Naive thymus-derived CD4-positive, alpha-beta T cell (primary cell): ENCODE measurements at regions not wholly inside any gene's neighbourhood (a gene's known extent, or its start where the extent isn't known, plus 50 kb on each side); places are given as distances from the start of the nearest gene placed in this dataset.

ENCODE experiments used
- ATAC-seq: fragments of 150-1000 bp; cut with Tn5 transposase; 2 replicates; pipeline ENCODE4 v1.10.0; 2021; ENCODE audit warnings: mild to moderate bottlenecking, moderate library complexity
- CTCF ChIA-PET: fragments of 350-600 bp; sonication (Branson Sonifier 250); formaldehyde crosslinking; loops from one replicate; lab custom pipeline; 2021; ENCODE audit warnings: antibody characterized with exemption; lab: Charles Lee
- POLR2A ChIA-PET: fragments of 350-600 bp; sonication (Branson Sonifier 250); formaldehyde crosslinking; loops from one replicate; lab custom pipeline; 2021; ENCODE audit warnings: antibody characterized with exemption, inconsistent platforms; lab: Charles Lee
- DNase-seq, 9 donors: peaks; one replicate each; pipeline versions ENCODE4 v3.0.0 to v3.0.0-alpha.2; 2020 to 2022; ENCODE audit warnings: mixed read lengths in 1 of 9
- H3K27ac ChIP-seq: one replicate; pipeline ENCODE4 v1.7.0; 2013; ENCODE audit warnings: mild to moderate bottlenecking, low read depth, low read length, moderate library complexity
- H3K27me3 ChIP-seq, 2 donors: one replicate each; pipeline ENCODE4 v1.7.0; 2013; ENCODE audit warnings: low read length in 2 of 2, mild to moderate bottlenecking in 2 of 2, moderate library complexity in 2 of 2; ENCODE audit not compliant: control insufficient read depth in 2 of 2, insufficient read depth in 2 of 2
- H3K36me3 ChIP-seq, 3 experiments: 1 replicate in 2 of 3; 2 replicates in 1 of 3; pipeline ENCODE4 v1.7.0; 2013; ENCODE audit warnings: low read length in 3 of 3, mild to moderate bottlenecking in 3 of 3, moderate library complexity in 1 of 3; ENCODE audit not compliant: insufficient read depth in 3 of 3, control insufficient read depth in 2 of 3
- H3K4me1 ChIP-seq, 2 donors: one replicate each; pipeline ENCODE4 v1.7.0; 2013; ENCODE audit warnings: low read length in 2 of 2, mild to moderate bottlenecking in 2 of 2, moderate library complexity in 1 of 2; ENCODE audit not compliant: control insufficient read depth in 2 of 2, insufficient read depth in 2 of 2
- H3K4me3 ChIP-seq: 2 replicates; pipeline ENCODE4 v1.7.0; 2013; ENCODE audit warnings: mild to moderate bottlenecking, low read length
- H3K9me3 ChIP-seq, 3 experiments: 1 replicate in 2 of 3; 2 replicates in 1 of 3; pipeline ENCODE4 v1.7.0; 2013; ENCODE audit warnings: low read length in 3 of 3; ENCODE audit not compliant: control insufficient read depth in 2 of 3
- H3K27ac Mint-ChIP-seq, 9 donors: one replicate each; pipeline ENCODE4 v1.8.0; 2020 to 2022; ENCODE audit warnings: mixed read lengths in 9 of 9, mild to moderate bottlenecking in 8 of 9, moderate library complexity in 5 of 9, inconsistent platforms in 2 of 9
- H3K27me3 Mint-ChIP-seq, 5 donors: one replicate each; pipeline ENCODE4 v1.8.0; 2021 to 2022; ENCODE audit warnings: mixed read lengths in 5 of 5, mild to moderate bottlenecking in 1 of 5
- H3K36me3 Mint-ChIP-seq, 5 donors: one replicate each; pipeline ENCODE4 v1.8.0; 2020 to 2022; ENCODE audit warnings: mixed read lengths in 5 of 5, mild to moderate bottlenecking in 3 of 5, inconsistent platforms in 1 of 5
- H3K4me1 Mint-ChIP-seq, 7 donors: one replicate each; pipeline ENCODE4 v1.8.0; 2020 to 2022; ENCODE audit warnings: mixed read lengths in 7 of 7, mild to moderate bottlenecking in 3 of 7, inconsistent platforms in 1 of 7
- H3K4me3 Mint-ChIP-seq, 10 donors: one replicate each; pipeline ENCODE4 v1.8.0; 2020 to 2022; ENCODE audit warnings: mild to moderate bottlenecking in 10 of 10, mixed read lengths in 10 of 10, moderate library complexity in 6 of 10, inconsistent platforms in 2 of 10
- H3K9me3 Mint-ChIP-seq, 11 donors: one replicate each; pipeline ENCODE4 v1.8.0; 2020 to 2022; ENCODE audit warnings: mixed read lengths in 11 of 11, mild to moderate bottlenecking in 4 of 11, inconsistent platforms in 1 of 11, moderate library complexity in 1 of 11
- intact Hi-C, 2 donors: fragments of 100-400 bp; cut with micrococcal nuclease; formaldehyde crosslinking; loops; one replicate each; pipeline ENCODE4 v1.15.1; 2023

DNA sequence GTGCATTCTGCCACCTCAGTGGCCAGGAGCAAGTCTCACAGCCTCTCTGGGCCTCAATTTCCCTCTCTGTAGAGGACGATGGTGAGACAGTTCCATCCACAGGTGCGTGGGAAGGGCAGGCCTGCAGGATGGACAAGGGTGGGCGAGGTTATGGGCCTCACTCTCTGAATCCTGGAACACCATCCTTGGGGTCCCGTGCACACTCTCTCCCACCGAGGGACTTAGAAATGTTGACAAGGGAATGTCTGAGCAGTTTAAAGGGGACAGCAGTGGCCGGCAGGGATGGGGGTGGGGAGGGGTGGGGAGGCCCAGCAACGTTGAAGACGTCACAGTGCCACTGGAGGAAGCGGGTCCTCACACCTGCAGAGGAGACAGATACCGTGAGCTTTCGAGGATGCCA, 111.5 kb downstream of the FOXL3 start:
- no peak overlapping the region for H3K4me3 ChIP-seq
- H3K27me3 ChIP-seq, result no peaks in the 10 kb centered on the region
- no peak for ATAC-seq
- DNase-seq, result no peak
- intact Hi-C loops, result no loop called here
- Mint-ChIP-seq H3K27ac (no peak overlapping the region), H3K27me3 (peaks cover 0 to 16% (median 0%) of the 10 kb centered on the region in 5 donors), H3K4me1 (peaks cover 0 to 6% (median 0%) of the 10 kb centered on the region in 7 donors), H3K36me3 (peaks cover 0 to 34% (median 6%) of the 10 kb centered on the region in 5 donors), H3K9me3 (peaks cover 6 to 39% (median 28%) of the 10 kb centered on the region in 11 donors), H3K4me3 (no peak overlapping the region)
- no peak overlapping the region for H3K27ac ChIP-seq
- H3K36me3 ChIP-seq, result no peaks in the 10 kb centered on the region
- ChIA-PET CTCF (no interaction called here), POLR2A (interaction anchor here (1.5 kb wide), 1 partner anchor 42 kb away, joined by 3 read pairs; no protein-coding TSS in a partner anchor)
- peaks cover 0 to 18% (median 0%) of the 10 kb centered on the region in 3 experiments for H3K9me3 ChIP-seq
- no peaks in the 10 kb centered on the region for H3K4me1 ChIP-seq

GRCh38 chr7:404812-405488, 114.7 kb downstream of the PDGFA start:
- ChIA-PET CTCF (no interaction called here), POLR2A (no interaction called here)
- no peaks in the 10 kb centered on the region for H3K27me3 ChIP-seq
- H3K4me3 ChIP-seq, result no peak overlapping the region
- Mint-ChIP-seq H3K9me3 (peaks cover 0 to 4% (median under 1%) of the 10 kb centered on the region in 11 donors), H3K27me3 (peaks cover 0 to 13% (median 0%) of the 10 kb centered on the region in 5 donors), H3K4me3 (no peak overlapping the region), H3K4me1 (peaks cover 0 to 6% (median 0%) of the 10 kb centered on the region in 7 donors), H3K27ac (no peak overlapping the region), H3K36me3 (peaks cover 0 to under 1% (median 0%) of the 10 kb centered on the region in 5 donors)
- intact Hi-C loops, result no loop called here
- ATAC-seq, result no peak
- H3K36me3 ChIP-seq, result no peaks in the 10 kb centered on the region
- DNase-seq, result no peak
- H3K4me1 ChIP-seq, result no peaks in the 10 kb centered on the region
- H3K9me3 ChIP-seq, result no peaks in the 10 kb centered on the region
- no peak overlapping the region for H3K27ac ChIP-seq

- DNase-seq (no peak), ATAC-seq (no peak)
- Mint-ChIP-seq H3K27ac (peak overlapping the region in 1 of 9 donors; percentile 14), H3K27me3 (peaks cover 0 to 10% (median 0%) of the 10 kb centered on the region in 5 donors), H3K4me1 (peaks cover 0 to 6% (median 0%) of the 10 kb centered on the region in 7 donors), H3K36me3 (no peaks in the 10 kb centered on the region), H3K9me3 (peaks cover 0 to 1% (median 0%) of the 10 kb centered on the region in 11 donors), H3K4me3 (no peak overlapping the region)
- no peaks in the 10 kb centered on the region for H3K4me1 ChIP-seq
- H3K9me3 ChIP-seq, result no peaks in the 10 kb centered on the region
- POLR2A ChIA-PET, result no interaction called here
- intact Hi-C loops, result no loop called here
- no peak overlapping the region for H3K27ac ChIP-seq
- H3K27me3 ChIP-seq, result no peaks in the 10 kb centered on the region
- H3K36me3 ChIP-seq, result no peaks in the 10 kb centered on the region
- CTCF ChIA-PET, result no interaction called here
- no peak overlapping the region for H3K4me3 ChIP-seq
Observed at GRCh38 chr7:405489-406211, 114.0 kb downstream of the PDGFA start.

GRCh38 chr7:407721-408539, 111.7 kb downstream of the PDGFA start:
- ATAC-seq (no peak), DNase-seq (no peak)
- no peaks in the 10 kb centered on the region for H3K36me3 ChIP-seq
- peaks cover 0 to 10% (median 0%) of the 10 kb centered on the region in 5 donors for H3K27me3 Mint-ChIP-seq
- peaks cover 0 to 6% (median 0%) of the 10 kb centered on the region in 7 donors for H3K4me1 Mint-ChIP-seq
- H3K27ac ChIP-seq, result no peak overlapping the region
- no peak overlapping the region for H3K4me3 ChIP-seq
- no peaks in the 10 kb centered on the region for H3K27me3 ChIP-seq
- ChIA-PET POLR2A (no interaction called here), CTCF (no interaction called here)
- intact Hi-C loops, result no loop called here
- H3K9me3 ChIP-seq, result no peaks in the 10 kb centered on the region
- peak overlapping the region in 1 of 9 donors; percentile 41 for H3K27ac Mint-ChIP-seq
- no peaks in the 10 kb centered on the region for H3K36me3 Mint-ChIP-seq
- no peak overlapping the region for H3K4me3 Mint-ChIP-seq
- H3K4me1 ChIP-seq, result no peaks in the 10 kb centered on the region
- H3K9me3 Mint-ChIP-seq, result peaks cover 0 to 1% (median 0%) of the 10 kb centered on the region in 11 donors

- peaks cover 0 to 10% (median 0%) of the 10 kb centered on the region in 5 donors for H3K27me3 Mint-ChIP-seq
- no peaks in the 10 kb centered on the region for H3K27me3 ChIP-seq
- H3K36me3 ChIP-seq, result no peaks in the 10 kb centered on the region
- POLR2A ChIA-PET, result no interaction called here
- H3K27ac ChIP-seq, result no peak overlapping the region
- intact Hi-C loops, result no loop called here
- H3K4me1 Mint-ChIP-seq, result peaks cover 0 to 6% (median 0%) of the 10 kb centered on the region in 7 donors
- H3K4me3 Mint-ChIP-seq, result no peak overlapping the region
- ATAC-seq (no peak), DNase-seq (no peak)
- no peaks in the 10 kb centered on the region for H3K9me3 ChIP-seq
- peaks cover 0 to 1% (median 0%) of the 10 kb centered on the region in 11 donors for H3K9me3 Mint-ChIP-seq
- no peak overlapping the region for H3K27ac Mint-ChIP-seq
- H3K36me3 Mint-ChIP-seq, result no peaks in the 10 kb centered on the region
- H3K4me3 ChIP-seq, result no peak overlapping the region
- CTCF ChIA-PET, result no interaction called here
- H3K4me1 ChIP-seq, result no peaks in the 10 kb centered on the region
Observed at GRCh38 chr7:408751-409311, 110.8 kb downstream of the PDGFA start.
